Glutamatergic neuron (in vitro differentiated cells): ENCODE measurements at regions not wholly inside any gene's neighbourhood (a gene's known extent, or its start where the extent isn't known, plus 50 kb on each side); places are given as distances from the start of the nearest gene placed in this dataset.
A peak's percentile ranks its signal among the peaks of the same experiment; 100 is the strongest.

Source experiments
- DNase-seq: peaks from one replicate; pipeline ENCODE4 v3.0.0; 2022
- H3K27ac Mint-ChIP-seq: one replicate; pipeline ENCODE4 v1.8.0; 2020; ENCODE audit warnings: mild to moderate bottlenecking, mixed read lengths, inconsistent platforms; ENCODE audit not compliant: unreplicated experiment
- H3K27me3 Mint-ChIP-seq: one replicate; pipeline ENCODE4 v1.8.0; 2020; ENCODE audit warnings: mild to moderate bottlenecking, moderate library complexity, mixed read lengths, inconsistent platforms; ENCODE audit not compliant: unreplicated experiment
- H3K36me3 Mint-ChIP-seq: one replicate; pipeline ENCODE4 v1.8.0; 2020; ENCODE audit warnings: mild to moderate bottlenecking, mixed read lengths, inconsistent platforms; ENCODE audit not compliant: unreplicated experiment
- H3K4me1 Mint-ChIP-seq: one replicate; pipeline ENCODE4 v1.8.0; 2020; ENCODE audit warnings: mild to moderate bottlenecking, low read depth, mixed read lengths, inconsistent platforms; ENCODE audit not compliant: unreplicated experiment
- H3K4me3 Mint-ChIP-seq: one replicate; pipeline ENCODE4 v1.8.0; 2020; ENCODE audit warnings: mild to moderate bottlenecking, mixed read lengths, inconsistent platforms; ENCODE audit not compliant: unreplicated experiment
- H3K9me3 Mint-ChIP-seq: one replicate; pipeline ENCODE4 v1.8.0; 2020; ENCODE audit warnings: mild to moderate bottlenecking, moderate library complexity, mixed read lengths, inconsistent platforms; ENCODE audit not compliant: unreplicated experiment
- TF ChIP-seq, protein P1 (sequence below): fragments of 200-600 bp; sonication (generic); IDR thresholded peaks from one replicate; pipeline ENCODE4 v1.5.0; 2021; ENCODE audit not compliant: partially characterized antibody, unreplicated experiment

DNA sequence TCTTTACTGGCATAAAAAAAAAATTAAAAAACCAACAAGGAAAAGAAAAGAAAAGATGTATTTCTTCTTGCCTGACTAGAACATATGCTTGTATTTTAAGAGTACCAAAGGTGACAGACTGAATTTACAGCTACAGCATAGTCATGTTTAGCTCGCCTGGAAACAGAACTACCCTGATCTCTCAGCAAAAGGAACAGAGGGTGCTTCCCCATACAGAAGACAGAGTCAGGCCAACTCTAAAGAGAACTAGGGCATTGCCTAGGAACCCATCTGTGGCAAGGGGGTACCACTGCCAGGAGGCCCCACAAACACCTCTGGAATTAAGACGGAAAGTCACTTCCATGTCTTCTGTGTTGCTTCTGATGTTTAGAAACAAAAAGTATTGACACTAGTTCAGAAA, 252.1 kb upstream of the STARD13 start:
- Mint-ChIP-seq H3K27me3 (peaks cover 9% of the 10 kb centered on the region), H3K36me3 (no peaks in the 10 kb centered on the region), H3K4me3 (peak overlapping the region; percentile 5), H3K9me3 (peaks cover 4% of the 10 kb centered on the region), H3K4me1 (peaks cover 21% of the 10 kb centered on the region), H3K27ac (no peak overlapping the region)
- DNase-seq: no peak
- TF ChIP-seq, protein P1, sequence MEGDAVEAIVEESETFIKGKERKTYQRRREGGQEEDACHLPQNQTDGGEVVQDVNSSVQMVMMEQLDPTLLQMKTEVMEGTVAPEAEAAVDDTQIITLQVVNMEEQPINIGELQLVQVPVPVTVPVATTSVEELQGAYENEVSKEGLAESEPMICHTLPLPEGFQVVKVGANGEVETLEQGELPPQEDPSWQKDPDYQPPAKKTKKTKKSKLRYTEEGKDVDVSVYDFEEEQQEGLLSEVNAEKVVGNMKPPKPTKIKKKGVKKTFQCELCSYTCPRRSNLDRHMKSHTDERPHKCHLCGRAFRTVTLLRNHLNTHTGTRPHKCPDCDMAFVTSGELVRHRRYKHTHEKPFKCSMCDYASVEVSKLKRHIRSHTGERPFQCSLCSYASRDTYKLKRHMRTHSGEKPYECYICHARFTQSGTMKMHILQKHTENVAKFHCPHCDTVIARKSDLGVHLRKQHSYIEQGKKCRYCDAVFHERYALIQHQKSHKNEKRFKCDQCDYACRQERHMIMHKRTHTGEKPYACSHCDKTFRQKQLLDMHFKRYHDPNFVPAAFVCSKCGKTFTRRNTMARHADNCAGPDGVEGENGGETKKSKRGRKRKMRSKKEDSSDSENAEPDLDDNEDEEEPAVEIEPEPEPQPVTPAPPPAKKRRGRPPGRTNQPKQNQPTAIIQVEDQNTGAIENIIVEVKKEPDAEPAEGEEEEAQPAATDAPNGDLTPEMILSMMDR: no peak

DNA sequence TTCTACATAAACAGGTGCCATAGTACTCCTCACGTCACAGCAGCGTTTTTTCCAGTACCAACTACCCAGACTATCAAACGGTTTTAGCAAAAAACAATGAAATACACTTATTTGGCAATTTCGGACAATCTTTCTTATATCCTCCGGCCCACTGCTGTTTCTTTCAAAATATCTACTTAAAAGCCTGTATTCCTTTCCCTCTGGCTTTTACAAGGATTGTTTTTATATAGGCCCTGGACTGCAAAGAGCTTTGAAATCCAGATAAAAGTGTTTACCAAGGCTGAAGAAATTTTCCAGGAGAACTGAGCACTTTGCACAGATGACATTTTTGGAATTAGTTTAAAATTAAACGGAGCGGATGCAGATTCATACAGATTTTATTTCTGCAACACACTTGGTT, 255.9 kb upstream of the STARD13 start:
- H3K36me3 Mint-ChIP-seq: no peaks in the 10 kb centered on the region
- DNase-seq: no peak

GRCh38 chr13:33541962-33542308, 256.4 kb upstream of the STARD13 start:
- TF ChIP-seq, protein P1: no peak
- peaks cover 6% of the 10 kb centered on the region for H3K9me3 Mint-ChIP-seq
- peak overlapping the region; percentile 91 for H3K4me3 Mint-ChIP-seq
- DNase-seq: no peak
- H3K36me3 Mint-ChIP-seq: no peaks in the 10 kb centered on the region
- peaks cover 10% of the 10 kb centered on the region for H3K27me3 Mint-ChIP-seq
- H3K4me1 Mint-ChIP-seq: peaks cover 28% of the 10 kb centered on the region
- peak overlapping the region; percentile 99 for H3K27ac Mint-ChIP-seq

More for the DNA sequence above, 255.9 kb upstream of the STARD13 start:
- peak overlapping the region; percentile 99 for H3K27ac Mint-ChIP-seq
- H3K9me3 Mint-ChIP-seq: peaks cover 6% of the 10 kb centered on the region
- peak overlapping the region; percentile 91 for H3K4me3 Mint-ChIP-seq
- peaks cover 30% of the 10 kb centered on the region for H3K4me1 Mint-ChIP-seq
- TF ChIP-seq, protein P1: no peak
- peaks cover 10% of the 10 kb centered on the region for H3K27me3 Mint-ChIP-seq

DNA sequence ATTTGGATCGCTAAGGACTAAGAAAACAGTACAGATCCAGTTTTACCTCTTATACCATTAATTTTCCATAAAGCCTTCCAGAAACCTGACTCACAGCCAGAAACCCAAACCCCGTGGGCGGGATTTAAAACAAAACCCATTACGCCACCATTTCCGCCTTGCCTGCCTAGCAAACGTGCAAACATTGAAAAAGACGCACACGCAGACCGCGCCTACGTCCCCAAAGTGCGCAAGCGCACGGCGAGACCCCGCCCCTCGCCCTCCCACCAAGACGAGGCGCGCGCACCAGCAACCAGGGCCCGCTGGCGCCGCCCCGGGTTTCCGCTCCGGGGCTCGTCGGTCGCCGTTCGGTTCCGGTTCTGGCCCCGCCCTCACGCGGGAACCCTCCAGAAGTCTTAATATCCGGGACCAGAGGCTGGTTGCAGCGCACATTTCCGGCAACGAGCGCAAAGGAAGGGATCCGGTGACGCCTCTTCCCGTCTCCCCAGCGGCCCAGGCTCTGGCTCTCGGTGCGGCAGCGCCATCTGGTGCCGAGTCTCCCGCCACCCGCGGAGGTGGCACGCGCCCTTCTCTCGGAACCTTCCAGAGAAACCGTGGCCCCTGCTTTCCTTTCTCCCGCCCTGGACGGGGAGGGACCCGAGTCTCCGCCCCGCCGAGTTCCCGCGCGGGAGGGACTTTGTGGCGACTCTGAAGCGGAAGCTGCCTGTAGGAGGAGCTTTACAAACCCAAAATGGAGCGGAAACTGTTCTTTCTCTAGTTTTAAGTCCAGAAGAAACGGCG, 256.9 kb upstream of the STARD13 start:
- peaks cover 6% of the 10 kb centered on the region for H3K9me3 Mint-ChIP-seq
- peaks cover 30% of the 10 kb centered on the region for H3K4me1 Mint-ChIP-seq
- no peaks in the 10 kb centered on the region for H3K36me3 Mint-ChIP-seq
- peaks cover 10% of the 10 kb centered on the region for H3K27me3 Mint-ChIP-seq
- TF ChIP-seq, protein P1: peak; percentile 68
- H3K27ac Mint-ChIP-seq: peak overlapping the region; percentile 99
- DNase-seq: peak; percentile 98
- H3K4me3 Mint-ChIP-seq: peak overlapping the region; percentile 91

- Mint-ChIP-seq H3K9me3 (peaks cover 6% of the 10 kb centered on the region), H3K36me3 (no peaks in the 10 kb centered on the region), H3K4me3 (peak overlapping the region; percentile 91), H3K4me1 (peaks cover 25% of the 10 kb centered on the region), H3K27me3 (peaks cover 10% of the 10 kb centered on the region), H3K27ac (peak overlapping the region; percentile 98)
- no peak for DNase-seq
- TF ChIP-seq, protein P1: no peak
Measured at GRCh38 chr13:33543089-33543459, 257.5 kb upstream of the STARD13 start.
